GM23338 (cell line): ENCODE measurements at regions not wholly inside any gene's neighbourhood (a gene's known extent, or its start where the extent isn't known, plus 50 kb on each side); places are given as distances from the start of the nearest gene placed in this dataset.

Source experiments
- ATAC-seq: fragments of 200-7000 bp; cut with Tn5 transposase; 3 replicates; pipeline ENCODE4 v1.9.1; 2020
- DNase-seq: peaks from one replicate; pipeline ENCODE4 v3.0.0-alpha.2; 2015; ENCODE audit warnings: low spot score
- H2AFZ ChIP-seq: fragments of 200-600 bp; sonication (generic); 2 replicates; pipeline ENCODE4 v1.8.0; 2016; ENCODE audit warnings: antibody characterized with exemption, mild to moderate bottlenecking, moderate library complexity
- H3F3A ChIP-seq: fragments of 200-600 bp; sonication (generic); replicated peaks from 2 replicates; pipeline ENCODE4 v1.8.0; 2017; ENCODE audit warnings: antibody characterized with exemption, mixed run types, low read depth
- H3K27ac ChIP-seq: fragments of 200-600 bp; sonication (generic); 2 replicates; pipeline ENCODE4 v1.6.1; 2016; ENCODE audit warnings: low read depth
- H3K27me3 ChIP-seq: fragments of 200-600 bp; sonication (generic); 2 replicates; pipeline ENCODE4 v1.8.0; 2016; ENCODE audit warnings: mild to moderate bottlenecking, mixed run types, moderate library complexity; ENCODE audit not compliant: insufficient read depth
- H3K36me3 ChIP-seq: fragments of 200-600 bp; sonication (generic); 2 replicates; pipeline ENCODE4 v1.8.0; 2016; ENCODE audit warnings: mild to moderate bottlenecking; ENCODE audit not compliant: insufficient read depth
- H3K4me1 ChIP-seq: fragments of 200-600 bp; sonication (generic); 2 replicates; pipeline ENCODE4 v1.8.0; 2016; ENCODE audit warnings: mild to moderate bottlenecking, moderate library complexity; ENCODE audit not compliant: insufficient read depth
- H3K4me2 ChIP-seq: fragments of 200-600 bp; sonication (generic); 2 replicates; pipeline ENCODE4 v1.7.1; 2017; ENCODE audit warnings: mixed run types
- H3K4me3 ChIP-seq: fragments of 200-600 bp; sonication (generic); 2 replicates; pipeline ENCODE4 v1.6.1; 2016; ENCODE audit warnings: mixed run types
- H3K79me2 ChIP-seq: fragments of 200-600 bp; sonication (generic); replicated peaks from 2 replicates; pipeline ENCODE4 v1.8.0; 2017; ENCODE audit warnings: mild to moderate bottlenecking; ENCODE audit not compliant: insufficient read depth
- H3K9me2 ChIP-seq: fragments of 200-600 bp; sonication (generic); 2 replicates; pipeline ENCODE4 v1.8.0; 2017; ENCODE audit not compliant: insufficient read depth
- H4K20me1 ChIP-seq: fragments of 200-600 bp; sonication (generic); replicated peaks from 2 replicates; pipeline ENCODE4 v1.8.0; 2017; ENCODE audit warnings: mild to moderate bottlenecking; ENCODE audit not compliant: insufficient read depth
- H3K27ac Mint-ChIP-seq: 2 replicates; pipeline ENCODE4 v1.8.0; 2020; ENCODE audit warnings: inconsistent platforms, mild to moderate bottlenecking, moderate library complexity, mixed read lengths
- H3K27me3 Mint-ChIP-seq: 3 replicates; pipeline ENCODE4 v1.8.0; 2022; ENCODE audit warnings: low read depth, mild to moderate bottlenecking, moderate library complexity, mixed read lengths, inconsistent platforms; ENCODE audit not compliant: insufficient read depth, poor library complexity
- H3K36me3 Mint-ChIP-seq: 3 replicates; pipeline ENCODE4 v1.8.0; 2021; ENCODE audit warnings: low read depth, mild to moderate bottlenecking, inconsistent platforms, moderate library complexity, mixed read lengths
- H3K4me1 Mint-ChIP-seq: 3 replicates; pipeline ENCODE4 v1.8.0; 2020; ENCODE audit warnings: mild to moderate bottlenecking, inconsistent platforms, mixed read lengths
- H3K4me3 Mint-ChIP-seq: 3 replicates; pipeline ENCODE4 v1.8.0; 2021; ENCODE audit warnings: moderate library complexity, mild to moderate bottlenecking, inconsistent platforms, mixed read lengths
- H3K9me3 Mint-ChIP-seq: 3 replicates; pipeline ENCODE4 v1.8.0; 2020; ENCODE audit warnings: moderate library complexity, mild to moderate bottlenecking, inconsistent platforms, mixed read lengths
- CREB1 ChIP-seq: fragments of 250-450 bp; sonication (Bioruptor Pico); IDR thresholded peaks from 2 replicates; pipeline ENCODE4 v1.5.0; 2020; ENCODE audit warnings: low read depth, mild to moderate bottlenecking, moderate library complexity
- CTCF ChIP-seq, 2 experiments: fragments of 200-600 bp in 1 of 2; sonication (generic) in 1 of 2; conservative IDR thresholded peaks; 2 replicates each; pipeline versions ENCODE4 v1.5.1 to v1.6.1; 2016 to 2017; ENCODE audit warnings: antibody characterized with exemption in 2 of 2, low read depth in 2 of 2, mild to moderate bottlenecking in 2 of 2, moderate library complexity in 1 of 2
- EZH2 ChIP-seq: fragments of 200-600 bp; sonication (generic); IDR thresholded peaks from one replicate; pipeline ENCODE4 v1.8.0; 2017; ENCODE audit warnings: antibody characterized with exemption, mild to moderate bottlenecking, low read depth; ENCODE audit not compliant: unreplicated experiment
- JUNB ChIP-seq: IDR thresholded peaks from one replicate; pipeline ENCODE4 v1.6.1; 2016; ENCODE audit warnings: antibody characterized with exemption; ENCODE audit not compliant: unreplicated experiment
- NANOG ChIP-seq: IDR thresholded peaks from 2 replicates; pipeline ENCODE4 v1.6.1; 2016; ENCODE audit warnings: antibody characterized with exemption, borderline replicate concordance
- POLR2AphosphoS5 ChIP-seq: IDR thresholded peaks from 2 replicates; pipeline ENCODE4 v1.6.1; 2016; ENCODE audit warnings: antibody characterized with exemption, low read depth
- STAT1 ChIP-seq: IDR thresholded peaks from one replicate; pipeline ENCODE4 v1.6.1; 2016; ENCODE audit warnings: antibody characterized with exemption; ENCODE audit not compliant: unreplicated experiment
- ZNF331 ChIP-seq: fragments of 250-450 bp; sonication (Bioruptor Pico); IDR thresholded peaks from 2 replicates; pipeline ENCODE4 v1.5.0; 2020; ENCODE audit warnings: low read depth, mild to moderate bottlenecking, moderate library complexity
- TF ChIP-seq, protein P1 (sequence below): fragments of 250-450 bp; sonication (Bioruptor Pico); IDR thresholded peaks from 2 replicates; pipeline ENCODE4 v1.5.0; 2020; ENCODE audit warnings: mild to moderate bottlenecking, moderate library complexity
- TF ChIP-seq, protein P2 (sequence below): IDR thresholded peaks from 2 replicates; pipeline ENCODE4 v1.6.1; 2016; ENCODE audit warnings: antibody characterized with exemption

DNA sequence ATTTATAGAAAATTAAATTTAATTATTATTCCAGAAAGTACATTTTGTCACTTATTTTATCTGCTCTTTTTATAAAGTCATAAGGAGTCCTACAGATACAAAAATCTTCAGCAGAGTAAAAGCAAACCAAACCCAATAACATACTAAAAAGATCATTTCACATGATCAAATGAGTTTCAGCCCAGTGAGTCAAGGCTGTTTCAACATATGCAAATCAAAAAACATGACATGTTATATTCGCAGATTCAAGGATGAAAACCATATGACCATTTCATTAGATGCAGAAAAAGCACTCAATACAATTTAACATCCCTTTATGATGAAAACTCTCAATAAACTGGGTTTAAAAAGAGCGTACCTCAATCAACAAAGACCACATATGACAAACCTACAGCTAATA, 214.3 kb downstream of the FAT4 start:
- no peak for ATAC-seq

GRCh38 chr4:125538670-125539069, 223.9 kb downstream of the FAT4 start:
- H3K9me2 ChIP-seq, result no peaks in the 10 kb centered on the region
- H2AFZ ChIP-seq, result peak overlapping the region; percentile 63; the same call in 1 of the 2 replicates
- Mint-ChIP-seq H3K4me1 (no peaks in the 10 kb centered on the region), H3K36me3 (peaks cover 14% of the 10 kb centered on the region; the same call in 2 of the 3 replicates), H3K9me3 (peaks cover 12% of the 10 kb centered on the region), H3K27ac (no peak overlapping the region), H3K27me3 (no peaks in the 10 kb centered on the region), H3K4me3 (no peak overlapping the region)
- H3K36me3 ChIP-seq, result no peaks in the 10 kb centered on the region
- no peak overlapping the region for H3K4me2 ChIP-seq
- ATAC-seq (no peak), DNase-seq (no peak)
- no peaks in the 10 kb centered on the region for H3F3A ChIP-seq
- H3K27ac ChIP-seq, result no peak overlapping the region
- no peak overlapping the region for H3K4me3 ChIP-seq
- H4K20me1 ChIP-seq, result no peaks in the 10 kb centered on the region
- H3K4me1 ChIP-seq, result no peaks in the 10 kb centered on the region
- H3K79me2 ChIP-seq, result no peaks in the 10 kb centered on the region
- H3K27me3 ChIP-seq, result no peaks in the 10 kb centered on the region
- TF ChIP-seq, protein P1, sequence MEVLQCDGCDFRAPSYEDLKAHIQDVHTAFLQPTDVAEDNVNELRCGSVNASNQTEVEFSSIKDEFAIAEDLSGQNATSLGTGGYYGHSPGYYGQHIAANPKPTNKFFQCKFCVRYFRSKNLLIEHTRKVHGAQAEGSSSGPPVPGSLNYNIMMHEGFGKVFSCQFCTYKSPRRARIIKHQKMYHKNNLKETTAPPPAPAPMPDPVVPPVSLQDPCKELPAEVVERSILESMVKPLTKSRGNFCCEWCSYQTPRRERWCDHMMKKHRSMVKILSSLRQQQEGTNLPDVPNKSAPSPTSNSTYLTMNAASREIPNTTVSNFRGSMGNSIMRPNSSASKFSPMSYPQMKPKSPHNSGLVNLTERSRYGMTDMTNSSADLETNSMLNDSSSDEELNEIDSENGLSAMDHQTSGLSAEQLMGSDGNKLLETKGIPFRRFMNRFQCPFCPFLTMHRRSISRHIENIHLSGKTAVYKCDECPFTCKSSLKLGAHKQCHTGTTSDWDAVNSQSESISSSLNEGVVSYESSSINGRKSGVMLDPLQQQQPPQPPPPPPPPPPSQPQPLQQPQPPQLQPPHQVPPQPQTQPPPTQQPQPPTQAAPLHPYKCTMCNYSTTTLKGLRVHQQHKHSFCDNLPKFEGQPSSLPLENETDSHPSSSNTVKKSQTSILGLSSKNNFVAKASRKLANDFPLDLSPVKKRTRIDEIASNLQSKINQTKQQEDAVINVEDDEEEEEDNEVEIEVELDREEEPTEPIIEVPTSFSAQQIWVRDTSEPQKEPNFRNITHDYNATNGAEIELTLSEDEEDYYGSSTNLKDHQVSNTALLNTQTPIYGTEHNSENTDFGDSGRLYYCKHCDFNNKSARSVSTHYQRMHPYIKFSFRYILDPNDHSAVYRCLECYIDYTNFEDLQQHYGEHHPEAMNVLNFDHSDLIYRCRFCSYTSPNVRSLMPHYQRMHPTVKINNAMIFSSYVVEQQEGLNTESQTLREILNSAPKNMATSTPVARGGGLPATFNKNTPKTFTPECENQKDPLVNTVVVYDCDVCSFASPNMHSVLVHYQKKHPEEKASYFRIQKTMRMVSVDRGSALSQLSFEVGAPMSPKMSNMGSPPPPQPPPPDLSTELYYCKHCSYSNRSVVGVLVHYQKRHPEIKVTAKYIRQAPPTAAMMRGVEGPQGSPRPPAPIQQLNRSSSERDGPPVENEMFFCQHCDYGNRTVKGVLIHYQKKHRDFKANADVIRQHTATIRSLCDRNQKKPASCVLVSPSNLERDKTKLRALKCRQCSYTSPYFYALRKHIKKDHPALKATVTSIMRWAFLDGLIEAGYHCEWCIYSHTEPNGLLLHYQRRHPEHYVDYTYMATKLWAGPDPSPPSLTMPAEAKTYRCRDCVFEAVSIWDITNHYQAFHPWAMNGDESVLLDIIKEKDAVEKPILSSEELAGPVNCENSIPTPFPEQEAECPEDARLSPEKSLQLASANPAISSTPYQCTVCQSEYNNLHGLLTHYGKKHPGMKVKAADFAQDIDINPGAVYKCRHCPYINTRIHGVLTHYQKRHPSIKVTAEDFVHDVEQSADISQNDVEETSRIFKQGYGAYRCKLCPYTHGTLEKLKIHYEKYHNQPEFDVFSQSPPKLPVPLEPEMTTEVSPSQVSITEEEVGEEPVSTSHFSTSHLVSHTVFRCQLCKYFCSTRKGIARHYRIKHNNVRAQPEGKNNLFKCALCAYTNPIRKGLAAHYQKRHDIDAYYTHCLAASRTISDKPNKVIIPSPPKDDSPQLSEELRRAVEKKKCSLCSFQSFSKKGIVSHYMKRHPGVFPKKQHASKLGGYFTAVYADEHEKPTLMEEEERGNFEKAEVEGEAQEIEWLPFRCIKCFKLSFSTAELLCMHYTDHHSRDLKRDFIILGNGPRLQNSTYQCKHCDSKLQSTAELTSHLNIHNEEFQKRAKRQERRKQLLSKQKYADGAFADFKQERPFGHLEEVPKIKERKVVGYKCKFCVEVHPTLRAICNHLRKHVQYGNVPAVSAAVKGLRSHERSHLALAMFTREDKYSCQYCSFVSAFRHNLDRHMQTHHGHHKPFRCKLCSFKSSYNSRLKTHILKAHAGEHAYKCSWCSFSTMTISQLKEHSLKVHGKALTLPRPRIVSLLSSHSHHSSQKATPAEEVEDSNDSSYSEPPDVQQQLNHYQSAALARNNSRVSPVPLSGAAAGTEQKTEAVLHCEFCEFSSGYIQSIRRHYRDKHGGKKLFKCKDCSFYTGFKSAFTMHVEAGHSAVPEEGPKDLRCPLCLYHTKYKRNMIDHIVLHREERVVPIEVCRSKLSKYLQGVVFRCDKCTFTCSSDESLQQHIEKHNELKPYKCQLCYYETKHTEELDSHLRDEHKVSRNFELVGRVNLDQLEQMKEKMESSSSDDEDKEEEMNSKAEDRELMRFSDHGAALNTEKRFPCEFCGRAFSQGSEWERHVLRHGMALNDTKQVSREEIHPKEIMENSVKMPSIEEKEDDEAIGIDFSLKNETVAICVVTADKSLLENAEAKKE (CRISPR knock-in tag), result no peak
- TF ChIP-seq JUNB (no peak), CREB1 (no peak), STAT1 (no peak), ZNF331 (CRISPR knock-in tag) (no peak), NANOG (no peak), CTCF (conservative IDR thresholded peaks at IDR 0.05; ENCODE audit: low read depth in 2 of 2) (no peak), EZH2 (no peak), POLR2AphosphoS5 (no peak)
- TF ChIP-seq, protein P2, sequence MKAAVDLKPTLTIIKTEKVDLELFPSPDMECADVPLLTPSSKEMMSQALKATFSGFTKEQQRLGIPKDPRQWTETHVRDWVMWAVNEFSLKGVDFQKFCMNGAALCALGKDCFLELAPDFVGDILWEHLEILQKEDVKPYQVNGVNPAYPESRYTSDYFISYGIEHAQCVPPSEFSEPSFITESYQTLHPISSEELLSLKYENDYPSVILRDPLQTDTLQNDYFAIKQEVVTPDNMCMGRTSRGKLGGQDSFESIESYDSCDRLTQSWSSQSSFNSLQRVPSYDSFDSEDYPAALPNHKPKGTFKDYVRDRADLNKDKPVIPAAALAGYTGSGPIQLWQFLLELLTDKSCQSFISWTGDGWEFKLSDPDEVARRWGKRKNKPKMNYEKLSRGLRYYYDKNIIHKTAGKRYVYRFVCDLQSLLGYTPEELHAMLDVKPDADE, result no peak

More for the DNA sequence above, 214.3 kb downstream of the FAT4 start:
- Histone ChIP-seq H3K79me2 (no peaks in the 10 kb centered on the region), H3K4me2 (no peak overlapping the region), H2AFZ (no peak overlapping the region), H3K9me2 (0 out of 2 replicates have a peak, but pooled peaks cover 4% of the 10 kb centered on the region), H3K27ac (no peak overlapping the region), H3K36me3 (no peaks in the 10 kb centered on the region), H3F3A (no peaks in the 10 kb centered on the region), H4K20me1 (no peaks in the 10 kb centered on the region), H3K27me3 (no peaks in the 10 kb centered on the region), H3K4me3 (no peak overlapping the region), H3K4me1 (no peaks in the 10 kb centered on the region)
- Mint-ChIP-seq H3K27me3 (no peaks in the 10 kb centered on the region), H3K36me3 (no peaks in the 10 kb centered on the region), H3K27ac (no peak overlapping the region), H3K4me3 (no peak overlapping the region), H3K9me3 (no peaks in the 10 kb centered on the region), H3K4me1 (no peaks in the 10 kb centered on the region)
- TF ChIP-seq JUNB, result no peak
- no peak for TF ChIP-seq ZNF331 (CRISPR knock-in tag)
- no peak for DNase-seq
